GM13976 (cell line): ENCODE measurements at regions not wholly inside any gene's neighbourhood (a gene's known extent, or its start where the extent isn't known, plus 50 kb on each side); places are given as distances from the start of the nearest gene placed in this dataset.

ENCODE experiments used
- DNase-seq: peaks from one replicate; pipeline ENCODE4 v3.0.0; 2012; ENCODE audit warnings: low spot score
- CTCF ChIP-seq: IDR thresholded peaks from 2 replicates; pipeline ENCODE4 v1.5.1; 2012; ENCODE audit warnings: borderline replicate concordance, mild to moderate bottlenecking; ENCODE audit not compliant: insufficient read depth; ENCODE audit errors: extremely low read depth, missing control alignments, control extremely low read depth
- in situ Hi-C: fragments of 300-500 bp; cut with MboI; formaldehyde crosslinking; loops from one replicate; pipeline ENCODE4 v1.12.0; 2022; ENCODE audit warnings: low sequenced_read_pairs, mixed read lengths, inconsistent platforms; ENCODE audit not compliant: unreplicated experiment

- DNase-seq: no peak
- in situ Hi-C loops: no loop called here
- no peak for TF ChIP-seq CTCF
Measured at GRCh38 chr12:107526555-107527180, 158.9 kb upstream of the PWP1 start.

GRCh38 chr12:107528731-107529365 is 156.8 kb upstream of the PWP1 start:
- no peak for TF ChIP-seq CTCF
- in situ Hi-C loops: no loop called here
- DNase-seq: no peak

- TF ChIP-seq CTCF: no peak
- DNase-seq: no peak
- in situ Hi-C loops: no loop called here
Measured at GRCh38 chr12:107529991-107530390, 155.6 kb upstream of the PWP1 start.

GRCh38 chr12:107530701-107531100 is 154.9 kb upstream of the PWP1 start:
- no peak for DNase-seq
- in situ Hi-C loops: no loop called here
- no peak for TF ChIP-seq CTCF

- in situ Hi-C loops: no loop called here
- peak; percentile 41 for DNase-seq
Measured at GRCh38 chr12:107533218-107533617, 152.4 kb upstream of the PWP1 start.

GRCh38 chr12:107536613-107537012 is 149.0 kb upstream of the PWP1 start:
- TF ChIP-seq CTCF: no peak
- no peak for DNase-seq
- in situ Hi-C loops: no loop called here

More at GRCh38 chr12:107533218-107533617, 152.4 kb upstream of the PWP1 start:
- no peak for TF ChIP-seq CTCF

- no peak for DNase-seq
- no peak for TF ChIP-seq CTCF
Measured at GRCh38 chr12:107537464-107538119, 148.0 kb upstream of the PWP1 start.

More at GRCh38 chr12:107537464-107538119, 148.0 kb upstream of the PWP1 start:
- in situ Hi-C loops: no loop called here
